K562 (cell line): ENCODE measurements at regions not wholly inside any gene's neighbourhood (a gene's known extent, or its start where the extent isn't known, plus 50 kb on each side); places are given as distances from the start of the nearest gene placed in this dataset.

Experiments
- ATAC-seq: fragments of 200-7000 bp; cut with Tn5 transposase; 3 replicates; pipeline ENCODE4 v1.9.1; 2020; ENCODE audit warnings: moderate library complexity
- BruUV-seq: library from RNA; stranded (reverse); fragments of 400-500 nt; replicated peaks from 2 replicates; lab custom pipeline; 2021; lab: Mats Ljungman, UMichigan
- CTCF ChIA-PET: fragments of 300-600 bp; formaldehyde crosslinking; extraction: SDS; loops from one replicate; lab custom pipeline; 2021; ENCODE audit warnings: low intra/inter-chr PET ratio; lab: Yijun Ruan, JAX
- POLR2A ChIA-PET: fragments of 300-600, 350-650 bp; sonication (Branson Sonifier 250); formaldehyde crosslinking; extraction: SDS; loops from one replicate; lab custom pipeline; 2021; ENCODE audit warnings: antibody characterized with exemption, inconsistent platforms; lab: Yijun Ruan, JAX
- DNase-seq, 4 experiments: peaks; one replicate each; pipeline versions ENCODE4 v3.0.0 to v3.0.0-alpha.2; 2011 to 2018; ENCODE audit warnings: low spot score in 3 of 4, mixed read lengths in 3 of 4; ENCODE audit errors: extremely low read depth in 1 of 4
- FAIRE-seq: peaks from 2 replicates; lab custom pipeline; 2011; peaks lifted over from hg19 to GRCh38; lab: Jason Lieb, UNC
- H2AFZ ChIP-seq: 2 replicates; pipeline ENCODE4 v1.6.0; 2011; ENCODE audit warnings: low read depth, low read length, control low read depth, inconsistent platforms
- H3K27ac ChIP-seq: fragments of 200-600 bp; 3 replicates; pipeline ENCODE4 v1.8.0; 2011; ENCODE audit warnings: low read depth, mild to moderate bottlenecking, control low read depth, inconsistent platforms, low read length, moderate library complexity, mixed read lengths; ENCODE audit errors: extremely low read depth
- H3K27me3 ChIP-seq, 2 experiments: fragments of 300-600 bp in 1 of 2; 2 replicates in 1 of 2; 3 replicates in 1 of 2; pipeline versions ENCODE4 v1.6.0 to v1.8.0; 2011; ENCODE audit warnings: inconsistent platforms in 2 of 2, low read length in 2 of 2, mild to moderate bottlenecking in 1 of 2, mixed read lengths in 1 of 2, moderate library complexity in 1 of 2; ENCODE audit not compliant: control insufficient read depth in 2 of 2, insufficient read depth in 2 of 2
- H3K36me3 ChIP-seq: fragments of 300-600 bp; 3 replicates; pipeline ENCODE4 v1.8.0; 2011; ENCODE audit warnings: mild to moderate bottlenecking, low read length, inconsistent platforms; ENCODE audit not compliant: control insufficient read depth, insufficient read depth
- H3K4me1 ChIP-seq, 2 experiments: fragments of 200-600 bp in 1 of 2; replicated peaks in 1 of 2; 2 replicates in 1 of 2; 3 replicates in 1 of 2; pipeline versions ENCODE4 v1.5.1 to v1.8.0; 2011; ENCODE audit warnings: inconsistent platforms in 2 of 2, low read length in 2 of 2, mild to moderate bottlenecking in 1 of 2, mixed read lengths in 1 of 2, moderate library complexity in 1 of 2; ENCODE audit not compliant: control insufficient read depth in 2 of 2, insufficient read depth in 2 of 2
- H3K4me2 ChIP-seq: 2 replicates; pipeline ENCODE4 v1.6.1; 2011; ENCODE audit warnings: low read length, control low read depth, inconsistent platforms, mixed read lengths; ENCODE audit not compliant: insufficient read depth
- H3K4me3 ChIP-seq: fragments of 200-600 bp; sonication (generic), shearing (Covaris generic); 2 replicates; pipeline ENCODE4 v1.5.1; 2016; ENCODE audit warnings: control low read depth, inconsistent platforms
- H3K79me2 ChIP-seq: fragments of 200-600 bp; 3 replicates; pipeline ENCODE4 v1.8.0; 2011; ENCODE audit warnings: low read length, inconsistent platforms; ENCODE audit not compliant: control insufficient read depth, insufficient read depth
- H3K9ac ChIP-seq, 2 experiments: 2 replicates each; pipeline versions ENCODE4 v1.6.0 to v1.6.1; 2011; ENCODE audit warnings: low read depth in 2 of 2, low read length in 2 of 2, control low read depth in 1 of 2, inconsistent platforms in 1 of 2, mild to moderate bottlenecking in 1 of 2, mixed read lengths in 1 of 2; ENCODE audit not compliant: insufficient read depth in 1 of 2
- H3K9me1 ChIP-seq: one replicate; pipeline ENCODE4 v1.6.0; 2011; ENCODE audit warnings: inconsistent platforms, mild to moderate bottlenecking, low read length, moderate library complexity; ENCODE audit not compliant: control insufficient read depth, insufficient read depth
- H3K9me3 ChIP-seq: replicated peaks from 2 replicates; pipeline ENCODE4 v1.5.1; 2011; ENCODE audit warnings: low read depth, low read length, inconsistent platforms; ENCODE audit not compliant: control insufficient read depth, insufficient read depth
- H4K20me1 ChIP-seq: replicated peaks from 2 replicates; pipeline ENCODE4 v1.6.1; 2011; ENCODE audit warnings: low read length, inconsistent platforms, mixed read lengths; ENCODE audit not compliant: control insufficient read depth, insufficient read depth
- ARNT ChIP-seq, 2 experiments: fragments of 450-650 bp; IDR thresholded peaks; 2 replicates each; pipeline ENCODE4 v1.6.1; 2016; ENCODE audit warnings: mild to moderate bottlenecking in 1 of 2
- CBX1 ChIP-seq: sonication (generic); IDR thresholded peaks from 2 replicates; pipeline ENCODE4 v1.6.1; 2016; ENCODE audit warnings: antibody characterized with exemption, low read depth, mild to moderate bottlenecking
- CHCHD3 ChIP-seq: fragments of 250-450 bp; sonication (Bioruptor Pico); IDR thresholded peaks from 2 replicates; pipeline ENCODE4 v2.1.2; 2022; ENCODE audit warnings: mild to moderate bottlenecking
- CREB5 ChIP-seq: fragments of 250-450 bp; sonication (Bioruptor Pico); IDR thresholded peaks from 2 replicates; pipeline ENCODE4 v1.5.0; 2020; ENCODE audit warnings: mild to moderate bottlenecking
- PRMT5 ChIP-seq: sonication (generic); formaldehyde crosslinking; IDR thresholded peaks from 2 replicates; pipeline ENCODE4 v1.5.0; 2020; ENCODE audit warnings: missing genetic modification reagents
- RAD51 ChIP-seq: fragments of 450-650 bp; IDR thresholded peaks from 2 replicates; pipeline ENCODE4 v1.7.1; 2016; ENCODE audit warnings: low read depth, mild to moderate bottlenecking, borderline replicate concordance
- RBBP5 ChIP-seq: fragments of 200-600 bp; sonication (generic); IDR thresholded peaks from 2 replicates; pipeline ENCODE4 v1.6.1; 2012; ENCODE audit warnings: borderline replicate concordance, mild to moderate bottlenecking, low read length, control low read depth, inconsistent platforms; ENCODE audit not compliant: insufficient read depth, poor library complexity, severe bottlenecking
- ZC3H11A ChIP-seq: IDR thresholded peaks from 2 replicates; pipeline ENCODE4 v1.6.1; 2012; ENCODE audit warnings: low read depth, low read length, improper control_type of control experiment
- ZNF77 ChIP-seq: fragments of 250-450 bp; sonication (Bioruptor Pico); IDR thresholded peaks from 2 replicates; pipeline ENCODE4 v1.5.0; 2020
- WGBS: fragments of 100-300 bp; shearing (Covaris generic); methylation state at CpG from one replicate; pipeline ENCODE4 v1.1.6; 2016; ENCODE audit warnings: low coverage, mixed read lengths; ENCODE audit not compliant: insufficient coverage; ENCODE audit errors: missing lambda C conversion rate; 5-methylcytosine and 5-hydroxymethylcytosine counted together
- in situ Hi-C: fragments of 300-500 bp; cut with MboI; formaldehyde crosslinking; loops from 4 replicates; pipeline ENCODE4 v1.15.0; 2018; ENCODE audit warnings: inconsistent platforms, mixed read lengths
- intact Hi-C: fragments of 100-400 bp; cut with micrococcal nuclease; formaldehyde crosslinking; loops from 2 replicates; pipeline ENCODE4 v1.14.2; 2022
- TF ChIP-seq, protein P1 (sequence below): fragments of 450-650 bp; conservative IDR thresholded peaks from 2 replicates; pipeline ENCODE4 v1.6.1; 2016; ENCODE audit warnings: missing genetic modification characterization, low read depth, mild to moderate bottlenecking, missing compliant biosample characterization, moderate library complexity
- TF ChIP-seq, protein P2 (sequence below): fragments of 450-650 bp; IDR thresholded peaks from 2 replicates; pipeline ENCODE4 v1.6.1; 2018; ENCODE audit not compliant: partially characterized antibody

- TF ChIP-seq RBBP5, result no peak
Observed at GRCh38 chr10:2280713-2281300, 543.5 kb upstream of the ADARB2 start (continued).

DNA sequence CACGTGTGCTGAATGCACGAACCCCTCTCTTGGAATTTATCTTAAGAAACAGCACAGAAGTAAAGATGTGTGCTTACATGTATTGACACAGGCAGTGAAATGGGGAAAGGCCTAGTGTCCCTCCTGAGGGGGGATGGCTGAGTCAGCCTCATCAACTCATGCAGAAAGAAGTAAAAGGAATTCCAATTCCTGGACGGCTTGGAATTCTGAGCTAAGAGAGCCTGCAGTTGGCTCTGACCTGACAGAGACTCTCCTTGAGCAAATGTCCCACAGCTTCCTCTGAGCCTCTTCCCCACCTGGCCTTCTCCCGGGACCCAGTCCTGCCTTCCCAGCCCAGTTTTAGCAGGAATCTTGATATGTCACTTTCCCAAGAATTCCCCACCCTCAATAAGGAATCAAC is 542.4 kb upstream of the ADARB2 start:
- no peak overlapping the region for H3K4me2 ChIP-seq
- no TSS peak for BruUV-seq
- no peaks in the 10 kb centered on the region for H3K9me3 ChIP-seq
- intact Hi-C loops, result no loop called here
- FAIRE-seq (no peak), ATAC-seq (no peak), DNase-seq (no peak)
- CTCF ChIA-PET, result no interaction called here
- H3K79me2 ChIP-seq, result no peaks in the 10 kb centered on the region
- in situ Hi-C loops, result no loop called here
- H4K20me1 ChIP-seq, result no peaks in the 10 kb centered on the region
- H3K36me3 ChIP-seq, result no peaks in the 10 kb centered on the region
- POLR2A ChIA-PET, result interaction anchor here (1.4 kb wide), 1 partner anchor 9 kb away, joined by 3 read pairs; no protein-coding TSS in a partner anchor
- no peak overlapping the region for H3K9ac ChIP-seq
- no peak overlapping the region for H3K27ac ChIP-seq
- no peaks in the 10 kb centered on the region for H3K4me1 ChIP-seq
- no peak overlapping the region for H2AFZ ChIP-seq
- 0% methylated on average over 4 of the region's 4 CpGs for WGBS
- H3K9me1 ChIP-seq, result no peaks in the 10 kb centered on the region
- no peaks in the 10 kb centered on the region for H3K27me3 ChIP-seq
- H3K4me3 ChIP-seq, result no peak overlapping the region
- TF ChIP-seq ZC3H11A (no peak), PRMT5 (CRISPR knock-in tag) (no peak), RAD51 (no peak), CBX1 (no peak), ARNT (IDR thresholded peaks at IDR 0.05) (no peak), CREB5 (CRISPR knock-in tag) (no peak), CHCHD3 (no peak), ZNF77 (no peak)
- TF ChIP-seq, protein P1, sequence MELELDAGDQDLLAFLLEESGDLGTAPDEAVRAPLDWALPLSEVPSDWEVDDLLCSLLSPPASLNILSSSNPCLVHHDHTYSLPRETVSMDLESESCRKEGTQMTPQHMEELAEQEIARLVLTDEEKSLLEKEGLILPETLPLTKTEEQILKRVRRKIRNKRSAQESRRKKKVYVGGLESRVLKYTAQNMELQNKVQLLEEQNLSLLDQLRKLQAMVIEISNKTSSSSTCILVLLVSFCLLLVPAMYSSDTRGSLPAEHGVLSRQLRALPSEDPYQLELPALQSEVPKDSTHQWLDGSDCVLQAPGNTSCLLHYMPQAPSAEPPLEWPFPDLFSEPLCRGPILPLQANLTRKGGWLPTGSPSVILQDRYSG (tag), result no peak
- TF ChIP-seq, protein P2, sequence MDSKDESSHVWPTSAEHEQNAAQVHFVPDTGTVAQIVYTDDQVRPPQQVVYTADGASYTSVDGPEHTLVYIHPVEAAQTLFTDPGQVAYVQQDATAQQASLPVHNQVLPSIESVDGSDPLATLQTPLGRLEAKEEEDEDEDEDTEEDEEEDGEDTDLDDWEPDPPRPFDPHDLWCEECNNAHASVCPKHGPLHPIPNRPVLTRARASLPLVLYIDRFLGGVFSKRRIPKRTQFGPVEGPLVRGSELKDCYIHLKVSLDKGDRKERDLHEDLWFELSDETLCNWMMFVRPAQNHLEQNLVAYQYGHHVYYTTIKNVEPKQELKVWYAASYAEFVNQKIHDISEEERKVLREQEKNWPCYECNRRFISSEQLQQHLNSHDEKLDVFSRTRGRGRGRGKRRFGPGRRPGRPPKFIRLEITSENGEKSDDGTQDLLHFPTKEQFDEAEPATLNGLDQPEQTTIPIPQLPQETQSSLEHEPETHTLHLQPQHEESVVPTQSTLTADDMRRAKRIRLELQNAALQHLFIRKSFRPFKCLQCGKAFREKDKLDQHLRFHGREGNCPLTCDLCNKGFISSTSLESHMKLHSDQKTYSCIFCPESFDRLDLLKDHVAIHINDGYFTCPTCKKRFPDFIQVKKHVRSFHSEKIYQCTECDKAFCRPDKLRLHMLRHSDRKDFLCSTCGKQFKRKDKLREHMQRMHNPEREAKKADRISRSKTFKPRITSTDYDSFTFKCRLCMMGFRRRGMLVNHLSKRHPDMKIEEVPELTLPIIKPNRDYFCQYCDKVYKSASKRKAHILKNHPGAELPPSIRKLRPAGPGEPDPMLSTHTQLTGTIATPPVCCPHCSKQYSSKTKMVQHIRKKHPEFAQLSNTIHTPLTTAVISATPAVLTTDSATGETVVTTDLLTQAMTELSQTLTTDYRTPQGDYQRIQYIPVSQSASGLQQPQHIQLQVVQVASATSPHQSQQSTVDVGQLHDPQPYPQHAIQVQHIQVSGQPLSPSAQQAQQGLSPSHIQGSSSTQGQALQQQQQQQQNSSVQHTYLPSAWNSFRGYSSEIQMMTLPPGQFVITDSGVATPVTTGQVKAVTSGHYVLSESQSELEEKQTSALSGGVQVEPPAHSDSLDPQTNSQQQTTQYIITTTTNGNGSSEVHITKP, result no peak
